MCF 10A (cell line): ENCODE measurements at regions not wholly inside any gene's neighbourhood (a gene's known extent, or its start where the extent isn't known, plus 50 kb on each side); places are given as distances from the start of the nearest gene placed in this dataset.

Experiments used
- BruUV-seq: library from RNA; stranded (reverse); fragments of 400-500 nt; replicated peaks from 2 replicates; lab custom pipeline; 2021; lab: Mats Ljungman, UMichigan
- CTCF ChIA-PET: fragments of 300-600 bp; sonication (Branson Sonifier 250); formaldehyde crosslinking; extraction: SDS; loops from one replicate; lab custom pipeline; 2021; ENCODE audit warnings: antibody characterized with exemption, inconsistent platforms; lab: Yijun Ruan, JAX
- POLR2A ChIA-PET: fragments of 300-600, 350-650 bp; sonication (Branson Sonifier 250); formaldehyde crosslinking; extraction: SDS; loops from one replicate; lab custom pipeline; 2020; ENCODE audit warnings: antibody characterized with exemption, inconsistent platforms; lab: Yijun Ruan, JAX
- DNase-seq: peaks from one replicate; pipeline ENCODE4 v3.0.0-alpha.2; 2018; ENCODE audit not compliant: unreplicated experiment
- H3K27ac Mint-ChIP-seq: one replicate; pipeline ENCODE4 v1.8.0; 2022; ENCODE audit warnings: mild to moderate bottlenecking, low read depth, mixed read lengths; ENCODE audit not compliant: unreplicated experiment
- H3K27me3 Mint-ChIP-seq: one replicate; pipeline ENCODE4 v1.8.0; 2022; ENCODE audit warnings: mixed read lengths; ENCODE audit not compliant: insufficient read depth, unreplicated experiment
- H3K36me3 Mint-ChIP-seq: one replicate; pipeline ENCODE4 v1.8.0; 2022; ENCODE audit warnings: mild to moderate bottlenecking, moderate library complexity, mixed read lengths; ENCODE audit not compliant: insufficient read depth, unreplicated experiment
- H3K4me1 Mint-ChIP-seq: one replicate; pipeline ENCODE4 v1.8.0; 2022; ENCODE audit warnings: mixed read lengths; ENCODE audit not compliant: insufficient read depth, unreplicated experiment
- H3K4me3 Mint-ChIP-seq: one replicate; pipeline ENCODE4 v1.8.0; 2022; ENCODE audit warnings: mild to moderate bottlenecking, moderate library complexity, mixed read lengths; ENCODE audit not compliant: unreplicated experiment
- H3K9me3 Mint-ChIP-seq: one replicate; pipeline ENCODE4 v1.8.0; 2022; ENCODE audit warnings: mixed read lengths; ENCODE audit not compliant: unreplicated experiment
- intact Hi-C: fragments of 100-400 bp; cut with micrococcal nuclease; formaldehyde crosslinking; loops from 2 replicates; pipeline ENCODE4 v1.14.1; 2022
- TF ChIP-seq, protein P1 (sequence below): fragments of 200-600 bp; IDR thresholded peaks from one replicate; pipeline ENCODE4 v1.8.0; 2022; ENCODE audit warnings: antibody characterized with exemption, mild to moderate bottlenecking; ENCODE audit not compliant: unreplicated experiment

- ChIA-PET POLR2A (no interaction called here), CTCF (interaction anchor here (1.0 kb wide), 1 partner anchor 130 kb away, joined by 3 read pairs; no protein-coding TSS in a partner anchor)
- no peak overlapping the region for H3K27ac Mint-ChIP-seq
- no peaks in the 10 kb centered on the region for H3K4me1 Mint-ChIP-seq
- H3K27me3 Mint-ChIP-seq: no peaks in the 10 kb centered on the region
- peaks cover 12% of the 10 kb centered on the region for H3K9me3 Mint-ChIP-seq
- no peaks in the 10 kb centered on the region for H3K36me3 Mint-ChIP-seq
- DNase-seq: peak; percentile 7
- BruUV-seq: no TSS peak
- intact Hi-C loops: no loop called here
- TF ChIP-seq, protein P1, sequence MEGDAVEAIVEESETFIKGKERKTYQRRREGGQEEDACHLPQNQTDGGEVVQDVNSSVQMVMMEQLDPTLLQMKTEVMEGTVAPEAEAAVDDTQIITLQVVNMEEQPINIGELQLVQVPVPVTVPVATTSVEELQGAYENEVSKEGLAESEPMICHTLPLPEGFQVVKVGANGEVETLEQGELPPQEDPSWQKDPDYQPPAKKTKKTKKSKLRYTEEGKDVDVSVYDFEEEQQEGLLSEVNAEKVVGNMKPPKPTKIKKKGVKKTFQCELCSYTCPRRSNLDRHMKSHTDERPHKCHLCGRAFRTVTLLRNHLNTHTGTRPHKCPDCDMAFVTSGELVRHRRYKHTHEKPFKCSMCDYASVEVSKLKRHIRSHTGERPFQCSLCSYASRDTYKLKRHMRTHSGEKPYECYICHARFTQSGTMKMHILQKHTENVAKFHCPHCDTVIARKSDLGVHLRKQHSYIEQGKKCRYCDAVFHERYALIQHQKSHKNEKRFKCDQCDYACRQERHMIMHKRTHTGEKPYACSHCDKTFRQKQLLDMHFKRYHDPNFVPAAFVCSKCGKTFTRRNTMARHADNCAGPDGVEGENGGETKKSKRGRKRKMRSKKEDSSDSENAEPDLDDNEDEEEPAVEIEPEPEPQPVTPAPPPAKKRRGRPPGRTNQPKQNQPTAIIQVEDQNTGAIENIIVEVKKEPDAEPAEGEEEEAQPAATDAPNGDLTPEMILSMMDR: no peak
- no peak overlapping the region for H3K4me3 Mint-ChIP-seq
These were observed 199.9 kb downstream of the CXXC4 start for GRCh38 chr4:104294811-104295210.

DNA sequence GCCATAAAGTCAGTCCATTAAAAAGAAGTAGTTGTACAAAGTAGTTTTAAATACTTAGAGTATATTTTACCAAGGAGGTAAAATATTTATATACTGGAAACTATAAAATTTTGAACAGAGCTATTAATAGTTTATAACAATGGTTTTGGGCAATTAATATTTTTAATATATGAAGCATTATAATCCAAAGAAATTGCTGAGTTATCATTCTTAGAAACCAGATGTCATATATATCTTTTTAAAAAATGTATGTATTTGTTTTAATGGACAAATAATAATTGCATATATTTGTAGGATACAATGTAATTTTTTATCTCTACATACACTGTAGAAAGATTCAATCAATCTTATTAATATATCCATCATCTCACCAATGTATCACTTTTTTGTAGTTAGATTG, 207.8 kb downstream of the CXXC4 start:
- Mint-ChIP-seq H3K4me3 (no peak overlapping the region), H3K9me3 (peaks cover 8% of the 10 kb centered on the region), H3K27ac (no peak overlapping the region), H3K4me1 (no peaks in the 10 kb centered on the region), H3K27me3 (no peaks in the 10 kb centered on the region), H3K36me3 (no peaks in the 10 kb centered on the region)
- intact Hi-C loops: no loop called here
- BruUV-seq: no TSS peak
- TF ChIP-seq, protein P1: no peak
- ChIA-PET POLR2A (no interaction called here), CTCF (no interaction called here)
- DNase-seq: no peak

- ChIA-PET POLR2A (interaction anchor here (0.6 kb wide), 1 partner anchor 486 kb away, joined by 3 read pairs; no protein-coding TSS in a partner anchor), CTCF (interaction anchor here (0.5 to 1.4 kb wide), 3 partner anchors 8 to 268 kb away, joined by 3 to 4 read pairs (median 3); no protein-coding TSS in a partner anchor)
- intact Hi-C loops: no loop called here
- H3K27me3 Mint-ChIP-seq: no peaks in the 10 kb centered on the region
- BruUV-seq: no TSS peak
- DNase-seq: no peak
- H3K4me1 Mint-ChIP-seq: no peaks in the 10 kb centered on the region
- TF ChIP-seq, protein P1: no peak
- no peaks in the 10 kb centered on the region for H3K36me3 Mint-ChIP-seq
- no peaks in the 10 kb centered on the region for H3K9me3 Mint-ChIP-seq
- no peak overlapping the region for H3K4me3 Mint-ChIP-seq
- no peak overlapping the region for H3K27ac Mint-ChIP-seq
These were observed 211.4 kb downstream of the CXXC4 start for GRCh38 chr4:104283303-104283702.

- H3K27ac Mint-ChIP-seq: no peak overlapping the region
- no peaks in the 10 kb centered on the region for H3K36me3 Mint-ChIP-seq
- H3K9me3 Mint-ChIP-seq: no peaks in the 10 kb centered on the region
- intact Hi-C loops: no loop called here
- no peaks in the 10 kb centered on the region for H3K4me1 Mint-ChIP-seq
- no peaks in the 10 kb centered on the region for H3K27me3 Mint-ChIP-seq
- H3K4me3 Mint-ChIP-seq: no peak overlapping the region
- ChIA-PET CTCF (no interaction called here), POLR2A (no interaction called here)
- no peak for DNase-seq
- TF ChIP-seq, protein P1: no peak
- no TSS peak for BruUV-seq
These were observed 214.9 kb downstream of the CXXC4 start for GRCh38 chr4:104279744-104280143.
